GM12801 (cell line): ENCODE measurements at regions not wholly inside any gene's neighbourhood (a gene's known extent, or its start where the extent isn't known, plus 50 kb on each side); places are given as distances from the start of the nearest gene placed in this dataset.

Source experiments
- CTCF ChIP-seq: IDR thresholded peaks from one replicate; pipeline ENCODE4 v1.5.1; 2011; ENCODE audit warnings: control low read depth; ENCODE audit not compliant: insufficient read length; ENCODE audit errors: extremely low read depth

- no peak for TF ChIP-seq CTCF
These were observed 216.9 kb upstream of the GSE1 start for GRCh38 chr16:85395913-85396878.

DNA sequence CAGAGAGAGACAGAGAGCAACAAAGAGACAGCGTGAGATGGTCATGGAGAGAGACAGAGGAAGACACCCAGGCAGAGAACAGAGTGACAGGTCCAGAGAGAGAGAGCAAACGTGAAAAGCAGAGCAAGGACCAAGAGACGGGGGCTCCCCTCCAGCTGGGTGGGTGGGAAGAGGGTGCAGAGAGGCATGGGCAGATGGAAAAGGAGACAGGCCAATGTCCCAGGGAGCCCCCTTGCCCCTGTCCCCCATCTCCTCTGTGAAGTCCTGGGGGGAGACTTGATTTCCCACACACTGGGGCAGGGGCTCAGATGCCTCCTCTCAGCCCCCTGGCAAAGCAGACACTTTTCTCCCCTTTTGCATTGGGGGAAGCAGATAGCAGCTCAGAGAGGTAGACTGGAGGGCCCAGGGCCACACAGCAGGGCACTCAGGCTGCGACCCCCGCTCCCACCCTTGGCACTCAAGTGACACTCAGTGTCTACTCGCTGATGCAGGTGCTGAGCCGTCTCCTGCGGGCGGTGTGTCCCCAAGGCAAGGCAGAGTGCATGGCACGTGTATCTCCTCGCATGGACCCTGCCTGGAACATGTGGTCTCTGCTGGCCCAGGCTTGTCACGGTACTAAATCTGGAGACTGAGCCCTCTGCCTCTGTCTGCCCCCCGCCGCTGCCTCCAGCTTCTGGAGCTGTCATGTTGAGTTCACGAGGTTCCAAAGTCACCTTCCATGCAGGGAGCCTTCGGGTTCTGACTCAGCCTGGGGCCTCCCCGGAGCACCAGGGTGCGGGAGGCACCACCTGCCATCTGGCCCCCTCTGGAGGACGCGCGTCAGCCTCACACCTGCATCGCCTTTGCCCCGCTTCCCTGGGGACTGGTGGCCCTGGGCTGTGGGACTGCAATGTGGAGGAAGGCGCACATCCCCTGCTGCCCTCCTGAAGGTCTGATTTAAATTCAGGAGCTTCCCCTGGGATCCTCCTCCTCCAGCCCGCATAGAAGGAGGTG lies 215.9 kb upstream of the GSE1 start:
- TF ChIP-seq CTCF: no peak

- TF ChIP-seq CTCF: no peak
These were observed 215.1 kb upstream of the GSE1 start for GRCh38 chr16:85398050-85398451.

- TF ChIP-seq CTCF: no peak
These were observed 214.2 kb upstream of the GSE1 start for GRCh38 chr16:85398688-85399582.

- no peak for TF ChIP-seq CTCF
These were observed 213.4 kb upstream of the GSE1 start for GRCh38 chr16:85399583-85400284.

- no peak for TF ChIP-seq CTCF
These were observed 212.6 kb upstream of the GSE1 start for GRCh38 chr16:85400305-85401205.
